SU-DHL-6 (cell line): ENCODE measurements at regions not wholly inside any gene's neighbourhood (a gene's known extent, or its start where the extent isn't known, plus 50 kb on each side); places are given as distances from the start of the nearest gene placed in this dataset.

Experiments used
- H2AFZ ChIP-seq: fragments of 200-600 bp; sonication (generic); 2 replicates; pipeline ENCODE4 v1.6.1; 2014; ENCODE audit warnings: low read depth, mild to moderate bottlenecking, moderate library complexity, mixed read lengths, antibody characterized with exemption, low read length; ENCODE audit not compliant: severe bottlenecking
- H3F3A ChIP-seq: fragments of 200-600 bp; shearing (Covaris generic); 2 replicates; pipeline ENCODE4 v1.6.0; 2016; ENCODE audit warnings: antibody characterized with exemption, mild to moderate bottlenecking; ENCODE audit not compliant: insufficient read depth
- H3K27ac ChIP-seq: fragments of 200-600 bp; sonication (generic); 2 replicates; pipeline ENCODE4 v1.5.1; 2016; ENCODE audit warnings: low read depth, mild to moderate bottlenecking, low read length, moderate library complexity, mixed read lengths
- H3K27me3 ChIP-seq: fragments of 200-600 bp; sonication (generic), shearing (Covaris generic); 2 replicates; pipeline ENCODE4 v1.6.0; 2014; ENCODE audit warnings: mild to moderate bottlenecking, low read length
- H3K36me3 ChIP-seq: fragments of 200-600 bp; sonication (generic); 2 replicates; pipeline ENCODE4 v1.6.1; 2014; ENCODE audit warnings: mild to moderate bottlenecking, low read length, mixed read lengths
- H3K4me2 ChIP-seq: fragments of 300-600, 200-600 bp; shearing (Covaris generic), sonication (generic); 2 replicates; pipeline ENCODE4 v1.6.0; 2014; ENCODE audit warnings: low read length, low read depth, mild to moderate bottlenecking; ENCODE audit not compliant: poor library complexity, severe bottlenecking
- H3K4me3 ChIP-seq: fragments of 200-600 bp; sonication (generic); 2 replicates; pipeline ENCODE4 v1.5.1; 2014; ENCODE audit warnings: antibody characterized with exemption, low read length, mild to moderate bottlenecking, mixed read lengths; ENCODE audit not compliant: insufficient read depth, poor library complexity, severe bottlenecking
- H3K79me2 ChIP-seq: fragments of 200-600 bp; sonication (generic); 2 replicates; pipeline ENCODE4 v1.6.1; 2014; ENCODE audit warnings: mild to moderate bottlenecking, low read length, moderate library complexity; ENCODE audit not compliant: insufficient read depth
- H3K9ac ChIP-seq: fragments of 200-600 bp; sonication (generic); 2 replicates; pipeline ENCODE4 v1.7.0; 2014; ENCODE audit warnings: mild to moderate bottlenecking, low read length
- H3K9me2 ChIP-seq: fragments of 200-600 bp; sonication (generic); replicated peaks from 2 replicates; pipeline ENCODE4 v1.6.1; 2014; ENCODE audit warnings: low read length; ENCODE audit not compliant: insufficient read depth
- H3K9me3 ChIP-seq: fragments of 200-600 bp; sonication (generic); 2 replicates; pipeline ENCODE4 v1.6.1; 2014; ENCODE audit warnings: low read length, mixed read lengths; ENCODE audit not compliant: insufficient read depth
- H4K20me1 ChIP-seq: fragments of 200-600 bp; sonication (generic); 2 replicates; pipeline ENCODE4 v1.6.1; 2014; ENCODE audit warnings: low read depth, mild to moderate bottlenecking, antibody characterized with exemption, low read length, moderate library complexity, mixed read lengths
- CTCF ChIP-seq: fragments of 200-600 bp; sonication (generic); IDR thresholded peaks from one replicate; pipeline ENCODE4 v1.5.1; 2017; ENCODE audit warnings: antibody characterized with exemption, mild to moderate bottlenecking, low read length, moderate library complexity; ENCODE audit not compliant: insufficient read depth, poor library complexity, severe bottlenecking
- EZH2phosphoT487 ChIP-seq: fragments of 200-600 bp; sonication (generic), shearing (Covaris generic); conservative IDR thresholded peaks from 2 replicates; pipeline ENCODE4 v1.6.1; 2018; ENCODE audit warnings: mild to moderate bottlenecking, antibody characterized with exemption, low read length, moderate library complexity, mixed read lengths

GRCh38 chr10:113389969-113390368 lies 162.9 kb upstream of the HABP2 start:
- no peaks in the 10 kb centered on the region for H3K79me2 ChIP-seq
- no peak overlapping the region for H3K4me2 ChIP-seq
- H3K9me2 ChIP-seq: no peaks in the 10 kb centered on the region
- H4K20me1 ChIP-seq: no peaks in the 10 kb centered on the region
- H3F3A ChIP-seq: no peaks in the 10 kb centered on the region
- H3K27me3 ChIP-seq: no peaks in the 10 kb centered on the region; the same call in 1 of the 2 replicates
- H3K27ac ChIP-seq: no peak overlapping the region
- H3K9me3 ChIP-seq: no peaks in the 10 kb centered on the region
- H3K4me3 ChIP-seq: no peak overlapping the region
- TF ChIP-seq EZH2phosphoT487 (no peak), CTCF (no peak)
- H2AFZ ChIP-seq: no peak overlapping the region
- no peak overlapping the region for H3K9ac ChIP-seq
- no peaks in the 10 kb centered on the region for H3K36me3 ChIP-seq

GRCh38 chr10:113390896-113391295 lies 162.0 kb upstream of the HABP2 start:
- H3K9me3 ChIP-seq: no peaks in the 10 kb centered on the region
- H3K4me2 ChIP-seq: no peak overlapping the region
- no peak overlapping the region for H3K27ac ChIP-seq
- H3K4me3 ChIP-seq: no peak overlapping the region
- no peak overlapping the region for H2AFZ ChIP-seq
- H4K20me1 ChIP-seq: no peaks in the 10 kb centered on the region
- H3K27me3 ChIP-seq: no peaks in the 10 kb centered on the region; the same call in 1 of the 2 replicates
- H3F3A ChIP-seq: no peaks in the 10 kb centered on the region
- H3K79me2 ChIP-seq: no peaks in the 10 kb centered on the region
- no peak for TF ChIP-seq CTCF
- no peak for TF ChIP-seq EZH2phosphoT487
- H3K9me2 ChIP-seq: no peaks in the 10 kb centered on the region
- no peak overlapping the region for H3K9ac ChIP-seq
- H3K36me3 ChIP-seq: no peaks in the 10 kb centered on the region

- Histone ChIP-seq H3K4me2 (no peak overlapping the region), H3F3A (no peaks in the 10 kb centered on the region), H3K4me3 (no peak overlapping the region), H3K9me2 (no peaks in the 10 kb centered on the region), H2AFZ (no peak overlapping the region), H3K36me3 (no peaks in the 10 kb centered on the region), H3K27ac (no peak overlapping the region), H3K27me3 (no peaks in the 10 kb centered on the region; the same call in 1 of the 2 replicates), H3K9ac (no peak overlapping the region), H3K79me2 (no peaks in the 10 kb centered on the region), H4K20me1 (no peaks in the 10 kb centered on the region), H3K9me3 (no peaks in the 10 kb centered on the region)
- no peak for TF ChIP-seq EZH2phosphoT487
- no peak for TF ChIP-seq CTCF
Observed at GRCh38 chr10:113397047-113397446, 155.8 kb upstream of the HABP2 start.
